GM18499 (cell line): ENCODE measurements at regions not wholly inside any gene's neighbourhood (a gene's known extent, or its start where the extent isn't known, plus 50 kb on each side); places are given as distances from the start of the nearest gene placed in this dataset.

Source experiments
- ATAC-seq: cut with Tn5 transposase; IDR thresholded peaks from one replicate; pipeline ENCODE4 v1.9.1; 2021; ENCODE audit warnings: moderate number of reproducible peaks; ENCODE audit not compliant: insufficient read depth, unreplicated experiment

DNA sequence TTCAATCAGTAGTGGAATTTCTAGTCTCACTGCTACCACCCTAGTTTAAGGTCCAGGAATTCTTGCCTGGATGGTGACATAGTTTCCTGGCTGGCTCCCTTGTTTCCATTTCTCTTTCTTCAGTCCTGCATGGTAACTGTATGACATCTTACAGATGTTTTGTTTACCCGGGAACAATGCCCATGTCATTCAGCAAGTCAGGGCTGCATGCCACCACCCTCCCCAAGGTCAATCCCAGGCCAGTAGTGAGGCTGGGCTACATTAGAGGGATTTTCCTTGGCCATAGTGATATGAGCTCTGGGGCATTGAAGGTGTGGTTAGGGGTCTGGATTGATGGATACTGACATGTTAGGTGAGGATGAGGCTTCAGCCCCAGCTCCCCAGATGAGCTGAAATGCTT is 114.9 kb upstream of the E2F8 start:
- ATAC-seq = no peak

DNA sequence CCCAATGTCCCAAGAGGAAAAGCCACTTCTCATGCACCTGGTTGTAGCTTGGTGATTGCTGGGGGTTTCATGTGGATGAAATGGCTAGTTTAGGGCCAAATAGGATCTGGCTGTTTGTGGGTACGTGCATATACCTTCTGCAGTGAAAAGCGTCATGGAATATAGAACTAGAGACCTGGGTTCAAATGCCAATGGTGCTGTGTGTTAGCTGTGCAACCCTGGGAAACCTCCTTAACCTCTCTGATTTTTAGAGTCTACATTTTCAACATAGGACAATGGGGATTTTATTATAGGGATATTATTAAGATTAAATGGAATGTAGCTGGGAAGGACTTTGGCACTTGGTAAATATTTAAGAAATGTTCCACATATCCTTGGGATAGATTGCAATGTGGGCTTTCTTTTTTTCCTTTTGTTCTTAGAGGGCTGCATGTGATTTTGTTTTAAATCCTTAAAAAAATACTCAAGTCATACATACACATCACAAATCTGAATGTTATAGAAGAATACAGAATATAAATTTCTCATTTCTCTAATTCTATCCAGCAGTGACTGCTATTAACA is 112.6 kb upstream of the E2F8 start:
- ATAC-seq = no peak

DNA sequence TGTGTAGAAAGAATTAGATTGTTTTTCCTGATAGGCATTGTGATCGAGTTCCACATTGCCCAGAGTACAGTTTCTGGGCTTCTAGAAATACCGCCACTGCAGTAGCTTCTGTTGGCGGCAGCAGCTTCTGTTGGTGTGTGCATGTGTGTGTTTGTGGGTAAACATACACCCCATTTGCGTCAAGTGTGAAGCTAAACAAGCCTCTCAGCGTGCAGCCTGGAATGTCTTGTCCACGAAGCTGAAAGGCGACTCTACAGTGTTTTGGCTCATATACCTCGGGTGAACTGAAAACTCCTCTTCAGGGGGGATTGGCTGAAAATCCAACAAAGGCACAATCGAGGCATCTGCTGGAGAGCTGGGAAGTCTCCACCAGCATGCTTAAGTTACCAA is 112.0 kb upstream of the E2F8 start:
- no peak for ATAC-seq

DNA sequence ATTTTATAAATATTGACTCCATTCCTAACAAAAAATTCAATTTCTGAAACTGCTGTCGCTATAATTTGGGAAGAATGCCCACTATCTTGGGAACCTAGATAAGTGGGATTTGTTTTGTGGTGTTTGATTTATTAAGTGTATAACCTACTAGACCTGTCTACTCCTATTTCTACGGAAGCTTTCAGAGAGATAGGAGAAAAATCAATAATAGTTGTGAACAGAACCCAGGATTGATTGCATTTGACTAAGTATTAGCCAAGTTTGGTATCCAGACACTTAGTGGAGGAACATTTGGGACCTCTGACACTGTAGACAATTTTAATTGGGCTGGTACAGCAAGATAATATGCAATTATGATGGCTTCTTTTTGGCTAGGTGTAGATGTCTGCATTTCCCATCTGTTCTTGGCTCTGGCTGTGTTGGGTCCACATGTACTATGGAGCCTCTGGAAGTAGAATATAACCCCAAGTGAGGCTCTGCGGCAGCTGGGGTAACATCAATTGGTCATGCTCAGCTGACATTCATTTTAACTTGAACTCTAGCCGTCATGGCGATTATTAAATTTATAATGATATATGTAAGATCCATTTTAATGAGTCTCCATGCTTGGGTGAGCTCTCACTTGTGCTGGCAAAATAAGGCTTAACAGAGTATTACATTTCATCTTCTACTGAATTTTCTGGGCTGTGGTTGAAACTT is 111.5 kb upstream of the E2F8 start:
- ATAC-seq = no peak

DNA sequence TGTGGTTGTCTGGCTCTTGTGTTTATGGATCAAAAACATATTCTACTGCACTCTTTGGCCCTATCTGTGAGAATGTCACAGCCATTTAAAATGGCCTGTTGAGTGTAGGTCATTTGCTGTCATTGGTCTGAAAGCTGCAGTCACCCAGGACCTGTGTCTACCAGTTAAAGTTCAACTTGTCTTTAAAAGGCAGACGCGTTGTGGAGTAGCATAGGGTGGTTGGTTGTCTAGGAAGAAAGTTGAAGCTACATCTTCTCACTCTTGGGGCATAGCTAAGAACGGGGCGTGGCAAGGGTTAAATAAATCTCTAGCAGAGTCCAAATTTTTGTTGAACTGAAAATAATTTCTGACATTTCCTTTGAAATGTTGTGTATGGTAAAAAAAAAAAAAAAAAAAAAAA is 110.7 kb upstream of the E2F8 start:
- ATAC-seq = no peak

DNA sequence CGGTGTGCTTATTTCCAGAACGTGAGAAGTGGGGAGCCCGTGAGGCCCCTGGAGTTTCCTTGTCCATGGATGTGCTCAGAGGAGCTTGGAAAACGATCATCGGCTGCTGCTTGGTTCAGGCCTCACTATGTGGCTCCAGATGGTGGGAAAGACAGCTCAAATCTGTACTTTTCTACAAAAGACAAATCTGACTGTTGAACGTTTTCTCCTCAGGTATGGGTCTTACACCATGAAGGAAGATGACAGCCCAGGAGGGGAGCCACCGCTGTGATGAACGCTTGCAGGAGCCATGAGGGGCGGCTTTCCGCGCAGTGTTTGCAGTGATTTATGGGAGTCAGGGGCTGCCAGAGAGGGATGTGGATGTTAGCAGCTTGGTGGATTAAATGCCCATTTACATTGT is 109.4 kb upstream of the E2F8 start:
- no peak for ATAC-seq

DNA sequence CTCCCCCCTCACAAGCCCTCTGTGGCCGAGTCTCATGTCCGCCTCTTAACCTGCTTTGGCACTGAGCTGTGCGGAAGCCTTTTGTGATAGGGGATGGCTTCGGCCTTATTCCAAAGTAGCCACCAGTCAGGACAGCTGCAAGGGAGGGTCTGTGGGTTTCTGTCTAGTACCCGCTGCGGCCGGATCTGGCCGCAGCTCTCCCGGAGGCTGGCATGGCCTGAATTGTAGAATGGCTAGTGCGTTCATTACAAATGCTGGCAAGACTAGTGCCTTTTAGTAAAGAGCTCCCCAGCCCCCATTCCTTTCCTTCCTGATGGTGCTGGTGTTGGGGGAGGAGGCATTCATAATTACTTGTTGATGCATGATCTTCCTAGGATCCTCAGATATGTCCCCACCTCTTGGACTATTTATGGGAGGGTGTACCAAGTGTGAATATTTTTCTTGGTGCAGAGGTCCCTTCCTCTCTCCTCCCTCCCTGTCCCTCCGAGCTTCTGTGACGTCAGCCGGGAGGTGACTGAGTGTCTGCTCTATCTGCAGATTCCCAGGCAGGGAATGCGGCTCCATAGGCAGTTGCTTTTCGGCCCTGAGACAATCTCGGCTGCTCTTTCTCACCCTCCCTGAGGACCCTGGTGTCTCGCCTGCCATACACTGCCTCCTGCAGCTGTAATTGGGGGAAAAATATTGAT is 108.7 kb upstream of the E2F8 start:
- ATAC-seq = no peak

DNA sequence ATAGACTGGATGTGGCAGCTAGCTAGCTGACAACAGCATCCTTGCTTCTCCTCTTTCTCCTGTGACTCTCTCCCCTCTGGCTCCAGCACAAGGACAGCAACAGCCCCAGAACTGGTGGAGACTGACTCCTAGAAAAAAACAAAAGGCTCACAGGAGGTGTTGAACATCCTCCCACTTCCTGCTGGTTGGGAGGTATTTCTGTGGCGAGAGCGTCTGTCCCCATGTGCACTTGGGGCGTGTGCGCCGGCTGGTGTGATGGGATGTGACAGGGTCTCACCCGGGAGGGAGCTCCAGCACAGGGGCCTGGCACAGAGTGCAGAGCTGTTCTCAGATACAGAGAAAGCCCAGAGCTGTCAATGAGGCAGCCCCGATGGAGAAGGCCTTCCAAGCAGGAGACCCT is 107.2 kb upstream of the E2F8 start:
- ATAC-seq = no peak

DNA sequence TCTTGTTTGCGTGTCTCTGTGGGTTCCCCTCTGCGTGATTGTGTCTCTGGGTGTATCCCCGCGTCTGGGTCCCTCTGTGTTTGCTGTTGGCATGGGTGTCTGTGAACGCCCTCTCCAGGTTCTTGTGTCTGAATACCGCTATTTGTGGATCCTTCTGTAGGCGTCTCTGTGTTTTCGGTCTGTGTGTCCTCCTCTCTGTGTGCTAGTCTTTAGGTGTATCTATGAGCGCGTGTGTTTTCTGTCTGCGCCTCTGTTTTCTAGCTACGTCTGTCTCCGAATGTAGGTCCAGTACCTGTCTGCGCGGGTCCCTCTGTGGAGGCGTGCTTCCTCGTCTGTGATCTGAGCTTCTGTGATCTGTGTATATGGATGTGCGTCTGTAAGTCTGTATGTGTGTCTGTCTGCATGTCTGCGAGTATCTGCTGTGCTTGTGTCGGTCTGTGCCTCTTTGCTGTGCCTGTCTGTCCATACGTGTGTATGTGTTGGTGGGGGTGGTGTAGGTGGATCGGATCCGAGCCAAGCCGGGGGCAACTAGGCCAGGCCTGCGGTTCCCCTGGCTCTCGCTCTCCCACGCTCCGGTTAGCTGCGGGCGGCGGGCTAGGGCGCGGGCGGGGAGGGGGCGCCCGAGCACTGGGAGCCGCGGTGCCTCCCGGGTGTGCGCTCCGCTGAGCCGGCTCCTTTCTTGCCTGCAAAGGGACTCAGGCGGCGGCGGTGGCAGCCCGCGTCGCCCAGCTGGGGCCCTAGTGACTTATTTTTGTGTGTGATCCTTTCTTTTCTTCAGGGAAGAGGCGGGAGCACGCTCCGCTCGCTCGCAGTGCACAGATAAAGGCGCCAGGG is 105.3 kb upstream of the E2F8 start:
- ATAC-seq = no peak

DNA sequence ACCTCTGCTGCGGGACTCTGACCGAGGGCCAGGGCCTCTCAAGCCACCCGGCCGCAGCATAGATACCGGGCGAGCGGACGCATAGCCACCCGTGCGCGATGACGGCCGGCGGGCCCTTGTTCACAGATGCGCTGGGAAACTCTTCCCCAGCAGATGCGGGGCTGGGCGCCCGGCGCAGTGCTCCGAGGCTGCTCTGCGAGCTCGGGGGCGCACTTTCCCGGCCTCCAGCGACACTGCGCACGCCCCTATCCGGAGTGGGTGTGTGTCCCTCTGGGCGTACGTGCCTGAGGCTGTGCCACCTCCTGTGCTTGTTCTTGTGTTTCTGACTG is 104.7 kb upstream of the E2F8 start:
- no peak for ATAC-seq

DNA sequence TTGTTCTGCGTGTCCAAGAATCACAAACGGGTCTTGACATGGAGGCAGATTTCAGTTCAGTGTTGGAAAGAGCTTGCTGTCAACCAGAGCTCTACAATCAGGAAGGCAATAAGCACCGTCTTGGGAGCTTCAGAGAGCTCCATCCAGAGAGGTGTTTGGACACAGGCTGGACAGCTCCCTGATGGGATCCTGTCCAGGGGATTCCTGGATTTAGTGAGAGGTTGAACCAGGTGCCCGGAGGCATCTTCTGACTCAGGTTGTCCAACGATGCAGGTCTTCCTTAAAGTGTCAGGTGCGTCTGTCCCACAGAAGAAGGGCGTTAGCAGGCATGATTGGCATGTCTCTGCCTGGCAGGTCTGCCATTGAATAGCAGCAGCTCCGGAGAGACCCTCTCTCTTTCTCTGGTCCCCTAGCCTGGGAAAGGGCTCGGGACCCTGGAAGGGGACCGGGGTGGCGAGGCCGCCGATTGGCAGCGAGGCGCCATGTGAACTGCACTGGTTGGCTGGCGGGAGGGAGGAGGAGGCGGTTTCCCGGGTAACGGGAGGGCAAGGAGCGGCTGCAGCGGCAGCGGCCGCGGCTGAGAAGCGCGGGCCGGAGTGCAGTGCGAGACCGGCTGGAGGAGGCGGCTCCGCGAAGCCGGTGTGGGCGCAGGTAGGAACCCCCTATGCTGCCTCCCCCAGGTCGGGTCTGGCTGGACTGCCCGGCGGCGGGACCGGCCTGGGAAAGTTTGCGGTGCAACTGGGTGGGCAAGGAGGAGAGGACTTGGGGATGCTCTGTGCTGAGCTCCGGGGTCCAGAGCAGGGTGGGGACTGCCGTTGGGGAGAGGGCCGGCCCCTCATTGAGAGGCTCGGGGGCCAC is 104.1 kb upstream of the E2F8 start:
- no peak for ATAC-seq

DNA sequence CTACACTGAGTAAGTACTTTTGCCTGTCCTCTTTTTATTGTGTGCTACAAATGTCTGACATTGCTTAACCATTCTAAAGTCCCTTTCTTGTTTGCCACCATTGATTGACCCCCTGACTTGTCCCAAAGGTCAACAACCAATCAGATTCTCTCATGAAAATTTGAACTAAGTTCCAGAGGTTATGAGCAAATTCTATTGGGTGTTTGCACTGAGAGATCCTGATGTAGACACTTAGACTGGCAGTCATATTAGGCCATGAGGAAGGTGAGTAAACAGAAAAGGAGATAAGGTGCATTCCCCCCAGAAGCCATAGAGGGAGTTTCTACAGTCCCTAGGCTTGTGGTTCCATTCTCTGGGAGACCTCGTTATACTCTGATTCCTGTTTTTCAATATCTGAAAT is 101.3 kb upstream of the E2F8 start:
- no peak for ATAC-seq

DNA sequence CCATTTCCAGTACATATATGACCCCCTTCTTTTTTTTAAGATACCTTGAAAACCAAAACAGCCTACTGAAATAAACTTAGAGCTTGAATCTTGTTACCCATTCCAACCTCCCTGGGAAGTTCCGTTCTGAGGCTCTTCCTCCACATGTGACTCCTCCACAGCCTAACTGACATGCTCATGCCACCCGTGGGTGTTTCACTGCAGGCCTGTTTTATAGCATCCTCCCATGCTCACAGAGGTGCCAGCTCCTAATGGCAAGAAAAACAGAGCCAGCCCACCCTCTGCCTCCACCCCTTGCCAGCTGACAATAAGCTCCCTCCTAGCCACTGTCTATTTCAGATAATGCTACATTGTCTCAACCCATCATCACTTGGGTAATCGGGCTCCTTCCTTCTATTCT is 97.6 kb upstream of the E2F8 start:
- no peak for ATAC-seq

DNA sequence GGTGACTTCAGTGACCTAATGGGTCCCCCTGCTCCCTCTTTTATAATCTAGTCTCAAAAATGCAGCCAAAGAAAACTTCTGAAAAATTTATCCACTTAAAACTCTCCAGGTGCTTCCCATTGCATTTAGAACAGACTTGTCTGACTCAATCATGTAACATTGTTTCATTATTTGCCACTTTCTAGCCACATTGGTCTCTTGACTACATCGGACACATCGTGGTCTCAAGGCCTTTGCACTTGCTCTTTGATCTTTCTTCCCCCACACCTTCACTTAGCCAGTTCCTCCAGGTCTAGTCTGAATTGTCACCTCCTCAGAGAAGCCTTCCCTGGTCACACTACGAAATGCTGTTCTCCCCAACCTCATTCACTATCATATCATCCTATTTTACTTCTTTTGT is 97.0 kb upstream of the E2F8 start:
- no peak for ATAC-seq

DNA sequence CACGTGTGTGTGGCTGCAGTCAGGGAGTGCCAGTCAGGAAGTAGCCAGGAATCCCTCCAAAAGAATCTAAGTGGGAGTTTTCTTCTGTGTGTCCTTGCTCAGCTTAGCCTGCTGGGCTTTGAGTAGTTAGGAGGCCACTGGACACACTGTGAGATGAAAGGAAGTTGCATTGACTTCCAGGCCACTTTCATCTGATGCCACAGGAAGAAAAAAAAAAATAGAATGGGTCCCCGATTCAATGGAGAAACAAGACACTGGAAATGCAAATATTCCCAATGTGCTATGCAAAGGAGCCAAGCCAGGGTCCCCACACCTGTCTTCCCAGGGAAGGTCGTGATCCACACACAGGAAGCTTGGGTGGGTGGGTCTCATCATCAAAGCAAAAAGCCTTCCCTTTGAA is 95.6 kb upstream of the E2F8 start:
- ATAC-seq = no peak

DNA sequence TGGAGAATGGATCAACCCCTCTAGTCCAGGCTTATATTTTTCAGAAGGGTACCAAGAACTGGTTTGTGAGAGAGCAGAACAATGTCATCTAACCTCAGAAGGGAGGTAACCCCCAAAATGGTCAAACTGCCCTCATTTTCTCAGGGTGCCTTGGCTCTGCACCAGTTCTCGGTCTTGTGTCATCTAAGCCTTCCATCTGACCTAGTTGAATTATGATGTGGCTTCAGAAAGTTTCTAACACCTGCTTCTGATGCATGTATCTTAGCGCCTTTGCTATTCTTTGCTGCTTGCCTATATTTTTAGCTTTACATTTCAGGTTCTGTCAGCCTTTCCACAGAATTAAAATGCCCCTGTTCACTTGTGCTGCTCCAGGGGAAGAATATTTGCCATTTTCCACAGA is 91.7 kb upstream of the E2F8 start:
- peak; percentile 78 for ATAC-seq

DNA sequence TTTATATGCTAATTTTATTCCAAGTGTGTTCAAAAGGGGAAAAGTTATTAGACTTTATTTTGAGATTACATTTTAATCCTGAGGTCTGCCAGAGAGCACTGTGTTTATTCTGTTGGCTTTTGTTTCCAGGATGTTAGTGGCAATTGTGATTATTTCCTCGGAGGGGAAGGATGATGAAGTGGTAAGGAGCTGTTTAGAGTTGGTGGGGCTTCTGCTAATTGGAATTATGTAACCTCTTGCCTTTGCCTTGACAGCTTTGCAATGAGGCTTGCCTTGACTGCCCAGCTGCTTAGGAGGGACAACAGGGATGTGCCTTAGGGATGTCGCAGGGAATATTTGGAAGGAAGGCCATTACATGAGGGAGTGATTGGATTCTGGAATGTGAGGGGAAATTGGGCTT is 89.7 kb upstream of the E2F8 start:
- ATAC-seq = no peak

DNA sequence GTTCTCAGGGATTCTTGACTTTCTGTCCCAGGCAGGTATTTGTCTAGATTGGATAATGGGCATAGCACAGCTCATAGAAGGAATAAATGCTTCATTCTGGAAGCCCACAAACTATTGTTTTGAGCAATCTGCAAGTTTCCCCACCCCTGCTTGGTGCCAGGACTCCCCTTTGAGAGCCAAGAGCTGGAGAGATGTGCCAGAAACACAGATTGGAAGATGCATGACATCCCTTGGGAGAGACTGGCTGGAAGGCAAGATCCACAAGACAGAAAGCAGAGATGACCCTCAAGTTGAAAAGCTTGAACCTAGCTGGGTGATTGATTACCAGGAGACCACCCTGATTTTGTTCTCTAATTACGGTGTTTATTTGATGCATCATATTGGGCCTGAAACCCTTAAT is 89.2 kb upstream of the E2F8 start:
- ATAC-seq = no peak

DNA sequence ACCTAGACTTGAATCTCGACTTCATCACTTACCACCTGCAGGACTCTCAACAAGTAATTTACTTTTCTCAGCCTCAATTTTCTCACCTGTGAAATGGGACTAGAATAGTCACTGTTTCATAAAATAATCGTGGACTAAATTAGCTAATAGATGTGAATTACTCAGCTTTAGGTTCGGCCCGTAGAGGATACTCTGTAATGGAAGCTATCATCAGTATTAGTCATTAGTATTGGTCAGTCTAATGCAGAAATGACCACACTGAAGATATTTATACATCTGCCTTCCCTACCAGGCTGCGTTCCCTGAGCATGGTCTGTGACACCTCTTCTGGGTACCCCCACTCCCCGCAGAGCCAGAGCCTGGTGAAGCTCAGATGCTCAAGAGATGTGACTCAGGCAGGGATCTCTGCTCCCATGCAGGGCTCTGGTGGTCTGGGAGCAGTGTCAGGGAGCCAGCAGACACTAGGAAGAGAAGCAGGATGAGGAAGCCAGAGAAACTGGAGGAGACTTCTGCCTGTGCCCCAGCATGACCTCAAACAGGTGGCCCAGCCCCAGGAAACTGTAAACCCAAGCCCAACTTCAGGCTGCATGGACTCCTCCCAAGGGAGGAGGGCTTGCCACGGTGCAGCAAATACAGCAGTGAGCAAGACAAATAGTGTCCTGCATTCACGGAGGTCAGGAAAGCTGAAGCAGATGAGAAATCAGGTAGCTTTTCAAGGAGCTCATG is 88.0 kb upstream of the E2F8 start:
- ATAC-seq = no peak

DNA sequence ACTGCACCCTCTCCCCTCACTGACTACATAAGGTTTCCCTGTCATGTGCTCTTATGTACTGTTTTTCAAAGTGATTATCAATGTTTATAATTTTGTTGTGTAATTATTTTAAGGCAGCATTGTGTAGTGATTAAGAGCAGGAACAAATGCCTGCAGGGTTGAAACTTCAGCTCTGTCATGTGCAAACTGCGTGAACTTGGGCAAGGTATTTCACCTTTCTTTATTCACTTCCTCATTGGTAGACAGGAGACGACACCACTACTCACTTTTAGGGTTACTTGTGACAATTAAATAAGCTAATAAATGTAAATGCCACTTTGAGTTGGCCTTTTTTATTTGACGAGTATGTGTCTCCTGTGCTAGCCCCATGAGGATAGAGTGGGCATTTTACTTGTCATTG is 86.5 kb upstream of the E2F8 start:
- no peak for ATAC-seq
